ENCODE measurements at regions not wholly inside any gene's neighbourhood (a gene's known extent, or its start where the extent isn't known, plus 50 kb on each side); places are given as distances from the start of the nearest gene placed in this dataset.

- WGBS (ENCODE audit: insufficient coverage): 94% methylated on average over 18 of the region's 19 CpGs
- no peak for DNase-seq (ENCODE audit: low read depth in 4 of 6, low spot score in 6 of 6)
- Histone ChIP-seq H3K4me1 (ENCODE audit: control insufficient read depth, insufficient read depth, low read length) (no peaks in the 10 kb centered on the region), H3K4me3 (ENCODE audit: low read depth, low read length) (no peak overlapping the region), H3K36me3 (ENCODE audit: control insufficient read depth, insufficient read depth, low read length) (no peaks in the 10 kb centered on the region), H3K27me3 (ENCODE audit: control insufficient read depth, insufficient read depth, low read length) (no peaks in the 10 kb centered on the region), H3K9me3 (ENCODE audit: control insufficient read depth, insufficient read depth, low read length) (no peaks in the 10 kb centered on the region), H3K27ac (ENCODE audit: low read depth, low read length) (no peak overlapping the region)
Observed at GRCh38 chrX:872090-872489, 241.5 kb downstream of the SHOX start.

- no peak overlapping the region for H3K27ac ChIP-seq (ENCODE audit: low read depth, low read length)
- no peaks in the 10 kb centered on the region for H3K36me3 ChIP-seq (ENCODE audit: control insufficient read depth, insufficient read depth, low read length)
- 60% methylated on average over 3 of the region's 10 CpGs for WGBS (ENCODE audit: insufficient coverage)
- H3K27me3 ChIP-seq (ENCODE audit: control insufficient read depth, insufficient read depth, low read length): no peaks in the 10 kb centered on the region
- peak in 1 of 6 donors; percentile 78 for DNase-seq (ENCODE audit: low read depth in 4 of 6, low spot score in 6 of 6)
- H3K9me3 ChIP-seq (ENCODE audit: control insufficient read depth, insufficient read depth, low read length): no peaks in the 10 kb centered on the region
- H3K4me3 ChIP-seq (ENCODE audit: low read depth, low read length): no peak overlapping the region
- peaks cover under 1% of the 10 kb centered on the region for H3K4me1 ChIP-seq (ENCODE audit: control insufficient read depth, insufficient read depth, low read length)
Observed at GRCh38 chrX:871626-872025, 241.0 kb downstream of the SHOX start.

GRCh38 chrX:867966-868647 is 237.5 kb downstream of the SHOX start:
- H3K27me3 ChIP-seq (ENCODE audit: control insufficient read depth, insufficient read depth, low read length): no peaks in the 10 kb centered on the region
- H3K9me3 ChIP-seq (ENCODE audit: control insufficient read depth, insufficient read depth, low read length): no peaks in the 10 kb centered on the region
- DNase-seq (ENCODE audit: low read depth in 4 of 6, low spot score in 6 of 6): no peak
- H3K27ac ChIP-seq (ENCODE audit: low read depth, low read length): no peak overlapping the region
- peaks cover 2% of the 10 kb centered on the region for H3K4me1 ChIP-seq (ENCODE audit: control insufficient read depth, insufficient read depth, low read length)
- 79% methylated on average over 15 of the region's 18 CpGs for WGBS (ENCODE audit: insufficient coverage)
- H3K36me3 ChIP-seq (ENCODE audit: control insufficient read depth, insufficient read depth, low read length): no peaks in the 10 kb centered on the region
- H3K4me3 ChIP-seq (ENCODE audit: low read depth, low read length): no peak overlapping the region

GRCh38 chrX:867502-867901 is 236.9 kb downstream of the SHOX start:
- peaks cover 2% of the 10 kb centered on the region for H3K4me1 ChIP-seq (ENCODE audit: control insufficient read depth, insufficient read depth, low read length)
- H3K4me3 ChIP-seq (ENCODE audit: low read depth, low read length): no peak overlapping the region
- H3K9me3 ChIP-seq (ENCODE audit: control insufficient read depth, insufficient read depth, low read length): no peaks in the 10 kb centered on the region
- peak in 1 of 6 donors; percentile 36 for DNase-seq (ENCODE audit: low read depth in 4 of 6, low spot score in 6 of 6)
- 36% methylated on average over 10 of the region's 11 CpGs for WGBS (ENCODE audit: insufficient coverage)
- H3K27ac ChIP-seq (ENCODE audit: low read depth, low read length): no peak overlapping the region
- no peaks in the 10 kb centered on the region for H3K36me3 ChIP-seq (ENCODE audit: control insufficient read depth, insufficient read depth, low read length)
- H3K27me3 ChIP-seq (ENCODE audit: control insufficient read depth, insufficient read depth, low read length): no peaks in the 10 kb centered on the region

GRCh38 chrX:866441-866990 is 235.9 kb downstream of the SHOX start:
- no peak overlapping the region for H3K27ac ChIP-seq (ENCODE audit: low read depth, low read length)
- H3K36me3 ChIP-seq (ENCODE audit: control insufficient read depth, insufficient read depth, low read length): no peaks in the 10 kb centered on the region
- no peak overlapping the region for H3K4me3 ChIP-seq (ENCODE audit: low read depth, low read length)
- no peaks in the 10 kb centered on the region for H3K27me3 ChIP-seq (ENCODE audit: control insufficient read depth, insufficient read depth, low read length)
- 33% methylated on average over 11 of the region's 18 CpGs for WGBS (ENCODE audit: insufficient coverage)
- no peaks in the 10 kb centered on the region for H3K9me3 ChIP-seq (ENCODE audit: control insufficient read depth, insufficient read depth, low read length)
- DNase-seq (ENCODE audit: low read depth in 4 of 6, low spot score in 6 of 6): no peak
- H3K4me1 ChIP-seq (ENCODE audit: control insufficient read depth, insufficient read depth, low read length): peaks cover 2% of the 10 kb centered on the region

GRCh38 chrX:865422-865821 is 234.8 kb downstream of the SHOX start:
- no peak for DNase-seq (ENCODE audit: low read depth in 4 of 6, low spot score in 6 of 6)
- WGBS (ENCODE audit: insufficient coverage): 82% methylated on average over 3 of the region's 3 CpGs

GRCh38 chrX:861921-862320 is 231.3 kb downstream of the SHOX start:
- no CpG with 5 or more reads among the region's 9 CpGs for WGBS (ENCODE audit: insufficient coverage)
- no peaks in the 10 kb centered on the region for H3K27me3 ChIP-seq (ENCODE audit: control insufficient read depth, insufficient read depth, low read length)
- no peak for DNase-seq (ENCODE audit: low read depth in 4 of 6, low spot score in 6 of 6)

More at GRCh38 chrX:865422-865821, 234.8 kb downstream of the SHOX start:
- peaks cover 2% of the 10 kb centered on the region for H3K4me1 ChIP-seq (ENCODE audit: control insufficient read depth, insufficient read depth, low read length)
- H3K4me3 ChIP-seq (ENCODE audit: low read depth, low read length): no peak overlapping the region
- no peaks in the 10 kb centered on the region for H3K36me3 ChIP-seq (ENCODE audit: control insufficient read depth, insufficient read depth, low read length)
- no peaks in the 10 kb centered on the region for H3K27me3 ChIP-seq (ENCODE audit: control insufficient read depth, insufficient read depth, low read length)
- H3K27ac ChIP-seq (ENCODE audit: low read depth, low read length): no peak overlapping the region
- H3K9me3 ChIP-seq (ENCODE audit: control insufficient read depth, insufficient read depth, low read length): no peaks in the 10 kb centered on the region

GRCh38 chrX:861340-861890 is 230.8 kb downstream of the SHOX start:
- Histone ChIP-seq H3K4me1 (ENCODE audit: control insufficient read depth, insufficient read depth, low read length) (no peaks in the 10 kb centered on the region), H3K9me3 (ENCODE audit: control insufficient read depth, insufficient read depth, low read length) (peaks cover 2% of the 10 kb centered on the region), H3K4me3 (ENCODE audit: low read depth, low read length) (no peak overlapping the region), H3K36me3 (ENCODE audit: control insufficient read depth, insufficient read depth, low read length) (no peaks in the 10 kb centered on the region), H3K27ac (ENCODE audit: low read depth, low read length) (no peak overlapping the region), H3K27me3 (ENCODE audit: control insufficient read depth, insufficient read depth, low read length) (no peaks in the 10 kb centered on the region)
- DNase-seq (ENCODE audit: low read depth in 4 of 6, low spot score in 6 of 6): no peak
- WGBS (ENCODE audit: insufficient coverage): 77% methylated on average over 13 of the region's 14 CpGs

More at GRCh38 chrX:861921-862320, 231.3 kb downstream of the SHOX start:
- H3K36me3 ChIP-seq (ENCODE audit: control insufficient read depth, insufficient read depth, low read length): no peaks in the 10 kb centered on the region
- H3K4me1 ChIP-seq (ENCODE audit: control insufficient read depth, insufficient read depth, low read length): peaks cover 2% of the 10 kb centered on the region
- peaks cover 2% of the 10 kb centered on the region for H3K9me3 ChIP-seq (ENCODE audit: control insufficient read depth, insufficient read depth, low read length)
- no peak overlapping the region for H3K4me3 ChIP-seq (ENCODE audit: low read depth, low read length)
- H3K27ac ChIP-seq (ENCODE audit: low read depth, low read length): no peak overlapping the region

GRCh38 chrX:859329-859728 is 228.7 kb downstream of the SHOX start:
- no peak overlapping the region for H3K4me3 ChIP-seq (ENCODE audit: low read depth, low read length)
- H3K36me3 ChIP-seq (ENCODE audit: control insufficient read depth, insufficient read depth, low read length): no peaks in the 10 kb centered on the region
- H3K27me3 ChIP-seq (ENCODE audit: control insufficient read depth, insufficient read depth, low read length): no peaks in the 10 kb centered on the region
- WGBS (ENCODE audit: insufficient coverage): 91% methylated on average over 1 of the region's 1 CpG
- no peak overlapping the region for H3K27ac ChIP-seq (ENCODE audit: low read depth, low read length)
- DNase-seq (ENCODE audit: low read depth in 4 of 6, low spot score in 6 of 6): no peak
- H3K4me1 ChIP-seq (ENCODE audit: control insufficient read depth, insufficient read depth, low read length): no peaks in the 10 kb centered on the region
- H3K9me3 ChIP-seq (ENCODE audit: control insufficient read depth, insufficient read depth, low read length): peaks cover 2% of the 10 kb centered on the region

- no CpG with 5 or more reads among the region's 1 CpG for WGBS (ENCODE audit: insufficient coverage)
- no peak overlapping the region for H3K27ac ChIP-seq (ENCODE audit: low read depth, low read length)
- peaks cover 2% of the 10 kb centered on the region for H3K9me3 ChIP-seq (ENCODE audit: control insufficient read depth, insufficient read depth, low read length)
- no peaks in the 10 kb centered on the region for H3K27me3 ChIP-seq (ENCODE audit: control insufficient read depth, insufficient read depth, low read length)
- H3K4me1 ChIP-seq (ENCODE audit: control insufficient read depth, insufficient read depth, low read length): no peaks in the 10 kb centered on the region
- DNase-seq (ENCODE audit: low read depth in 4 of 6, low spot score in 6 of 6): no peak
- no peak overlapping the region for H3K4me3 ChIP-seq (ENCODE audit: low read depth, low read length)
- no peaks in the 10 kb centered on the region for H3K36me3 ChIP-seq (ENCODE audit: control insufficient read depth, insufficient read depth, low read length)
Observed at GRCh38 chrX:858542-859078, 228.0 kb downstream of the SHOX start.
